Suprapubic skin (tissue), 3 donors: ENCODE measurements at regions not wholly inside any gene's neighbourhood (a gene's known extent, or its start where the extent isn't known, plus 50 kb on each side); places are given as distances from the start of the nearest gene placed in this dataset.

Experiments
- CTCF ChIP-seq, 2 donors: fragments of 200-600 bp in 1 of 2; fragments of 450-650 bp in 1 of 2; sonication (generic) in 1 of 2; IDR thresholded peaks; one replicate each; pipeline ENCODE4 v1.5.1; 2016 to 2019; ENCODE audit warnings: antibody characterized with exemption in 2 of 2, mild to moderate bottlenecking in 1 of 2, moderate library complexity in 1 of 2
- EP300 ChIP-seq: sonication (generic); formaldehyde crosslinking; IDR thresholded peaks from one replicate; pipeline ENCODE4 v1.6.1; 2017; ENCODE audit warnings: antibody characterized with exemption
- POLR2A ChIP-seq, 2 donors: fragments of 450-650 bp; IDR thresholded peaks; one replicate each; pipeline ENCODE4 v1.6.1; 2017; ENCODE audit warnings: antibody characterized with exemption in 2 of 2, mild to moderate bottlenecking in 2 of 2, moderate library complexity in 2 of 2

GRCh38 chr12:126734710-126735109 lies 1532.3 kb upstream of the TMEM132C start:
- no peak for TF ChIP-seq POLR2A (IDR thresholded peaks at IDR 0.05)
- no peak for TF ChIP-seq CTCF (IDR thresholded peaks at IDR 0.05)
- TF ChIP-seq EP300: no peak
